ENCODE measurements at regions not wholly inside any gene's neighbourhood (a gene's known extent, or its start where the extent isn't known, plus 50 kb on each side); places are given as distances from the start of the nearest gene placed in this dataset.

- DNase-seq: peak; percentile 46
Measured at GRCh38 chr2:207290833-207291624, 125.3 kb upstream of the KLF7 start.

GRCh38 chr2:207291625-207292252, 126.0 kb upstream of the KLF7 start:
- DNase-seq: no peak

GRCh38 chr2:207296265-207296948, 130.7 kb upstream of the KLF7 start:
- no peak for DNase-seq

GRCh38 chr2:207300817-207301216, 135.1 kb upstream of the KLF7 start:
- DNase-seq: no peak

GRCh38 chr2:207304761-207305160, 139.0 kb upstream of the KLF7 start:
- DNase-seq: no peak

- DNase-seq: no peak
Measured at GRCh38 chr2:207308519-207309224, 142.9 kb upstream of the KLF7 start.

GRCh38 chr2:207311316-207312005, 145.7 kb upstream of the KLF7 start:
- DNase-seq: peak; percentile 82

- no peak for DNase-seq
Measured at GRCh38 chr2:207312006-207312356, 146.2 kb upstream of the KLF7 start.

GRCh38 chr2:207313947-207314346, 148.2 kb upstream of the KLF7 start:
- no peak for DNase-seq

GRCh38 chr2:207315131-207315530, 149.4 kb upstream of the KLF7 start:
- DNase-seq: no peak

- DNase-seq: no peak
Measured at GRCh38 chr2:207316484-207316883, 150.7 kb upstream of the KLF7 start.

GRCh38 chr2:207316906-207317305, 151.2 kb upstream of the KLF7 start:
- no peak for DNase-seq

GRCh38 chr2:207317378-207317984, 151.7 kb upstream of the KLF7 start:
- DNase-seq: no peak

GRCh38 chr2:207318181-207318628, 152.5 kb upstream of the KLF7 start:
- DNase-seq: no peak

GRCh38 chr2:207319316-207319715, 153.6 kb upstream of the KLF7 start:
- no peak for DNase-seq

- DNase-seq: no peak
Measured at GRCh38 chr2:207320381-207321159, 154.8 kb upstream of the KLF7 start.

- no peak for DNase-seq
Measured at GRCh38 chr2:207321514-207321913, 155.8 kb upstream of the KLF7 start.

GRCh38 chr2:207324001-207324400, 158.3 kb upstream of the KLF7 start:
- DNase-seq: no peak

- DNase-seq: no peak
Measured at GRCh38 chr2:207327513-207327912, 161.8 kb upstream of the KLF7 start.

- no peak for DNase-seq
Measured at GRCh38 chr2:207328944-207329386, 163.2 kb upstream of the KLF7 start.

- DNase-seq: peak; percentile 86
Measured at GRCh38 chr2:207330912-207331311, 165.2 kb upstream of the KLF7 start.

Measured in stimulated activated CD4-positive, alpha-beta T cell treated with anti-CD3 and anti-CD28 coated beads, Interleukin-1b, Interleukin-23, amount 100 ng/mL, for 48 hours (primary cell).